Astrocyte (in vitro differentiated cells and primary cell): ENCODE measurements at regions not wholly inside any gene's neighbourhood (a gene's known extent, or its start where the extent isn't known, plus 50 kb on each side); places are given as distances from the start of the nearest gene placed in this dataset.

ENCODE experiments used
- DNase-seq: peaks from one replicate; pipeline ENCODE4 v3.0.0-alpha.2; 2010; ENCODE audit warnings: low read depth
- FAIRE-seq: peaks from 2 replicates; lab custom pipeline; 2011; peaks lifted over from hg19 to GRCh38; lab: Jason Lieb, UNC
- H2AFZ ChIP-seq: 2 replicates; pipeline ENCODE4 v1.6.0; 2012; ENCODE audit warnings: low read depth, low read length, inconsistent platforms
- H3K27ac ChIP-seq: 2 replicates; pipeline ENCODE4 v1.5.1; 2011; ENCODE audit warnings: low read depth, low read length, inconsistent platforms
- H3K27me3 ChIP-seq: 2 replicates; pipeline ENCODE4 v1.6.0; 2011; ENCODE audit warnings: low read length, inconsistent platforms; ENCODE audit not compliant: insufficient read depth
- H3K36me3 ChIP-seq: 2 replicates; pipeline ENCODE4 v1.5.1; 2011; ENCODE audit warnings: low read length, inconsistent platforms; ENCODE audit not compliant: insufficient read depth
- H3K4me1 ChIP-seq: 2 replicates; pipeline ENCODE4 v1.5.1; 2011; ENCODE audit warnings: low read length, inconsistent platforms; ENCODE audit not compliant: insufficient read depth
- H3K4me2 ChIP-seq: 2 replicates; pipeline ENCODE4 v1.6.0; 2012; ENCODE audit warnings: low read length, inconsistent platforms
- H3K4me3 ChIP-seq: 2 replicates; pipeline ENCODE4 v1.5.1; 2011; ENCODE audit warnings: low read depth, mild to moderate bottlenecking, low read length, inconsistent platforms; ENCODE audit not compliant: insufficient read depth
- H3K79me2 ChIP-seq: 2 replicates; pipeline ENCODE4 v1.6.0; 2012; ENCODE audit warnings: mild to moderate bottlenecking, low read length, inconsistent platforms; ENCODE audit not compliant: insufficient read depth
- H3K9ac ChIP-seq: 2 replicates; pipeline ENCODE4 v1.6.0; 2012; ENCODE audit warnings: mild to moderate bottlenecking, low read length, inconsistent platforms
- H3K9me3 ChIP-seq: 2 replicates; pipeline ENCODE4 v1.5.1; 2012; ENCODE audit warnings: low read depth, mild to moderate bottlenecking, low read length, inconsistent platforms; ENCODE audit not compliant: insufficient read depth
- H4K20me1 ChIP-seq: 2 replicates; pipeline ENCODE4 v1.6.0; 2012; ENCODE audit warnings: low read length, inconsistent platforms; ENCODE audit not compliant: insufficient read depth
- H3K27ac Mint-ChIP-seq: one replicate; pipeline ENCODE4 v1.8.0; 2021; ENCODE audit warnings: mild to moderate bottlenecking, mixed read lengths; ENCODE audit not compliant: unreplicated experiment
- H3K27me3 Mint-ChIP-seq: one replicate; pipeline ENCODE4 v1.8.0; 2021; ENCODE audit warnings: low read depth, mixed read lengths; ENCODE audit not compliant: unreplicated experiment
- H3K36me3 Mint-ChIP-seq: one replicate; pipeline ENCODE4 v1.8.0; 2021; ENCODE audit warnings: low read depth, mixed read lengths; ENCODE audit not compliant: unreplicated experiment
- H3K4me1 Mint-ChIP-seq: one replicate; pipeline ENCODE4 v1.8.0; 2021; ENCODE audit warnings: low read depth, mixed read lengths; ENCODE audit not compliant: unreplicated experiment
- H3K4me3 Mint-ChIP-seq: one replicate; pipeline ENCODE4 v1.8.0; 2021; ENCODE audit warnings: mild to moderate bottlenecking, moderate library complexity, mixed read lengths; ENCODE audit not compliant: unreplicated experiment
- H3K9me3 Mint-ChIP-seq: one replicate; pipeline ENCODE4 v1.8.0; 2021; ENCODE audit warnings: mild to moderate bottlenecking, mixed read lengths; ENCODE audit not compliant: unreplicated experiment
- CTCF ChIP-seq: IDR thresholded peaks from 2 replicates; pipeline ENCODE4 v1.5.1; 2011; ENCODE audit warnings: low read depth, mild to moderate bottlenecking, inconsistent platforms, low read length, moderate library complexity; ENCODE audit not compliant: insufficient read depth
- EZH2 ChIP-seq: IDR thresholded peaks from 2 replicates; pipeline ENCODE4 v1.6.1; 2012; ENCODE audit warnings: mild to moderate bottlenecking, low read length, inconsistent platforms; ENCODE audit not compliant: insufficient read depth

- H3K9me3 Mint-ChIP-seq, result no peaks in the 10 kb centered on the region
- no peaks in the 10 kb centered on the region for H3K27me3 Mint-ChIP-seq
- Histone ChIP-seq H3K9ac (no peak overlapping the region), H3K27ac (no peak overlapping the region), H3K79me2 (no peaks in the 10 kb centered on the region), H3K36me3 (no peaks in the 10 kb centered on the region), H2AFZ (no peak overlapping the region), H3K4me3 (no peak overlapping the region), H3K27me3 (no peaks in the 10 kb centered on the region), H3K4me1 (no peaks in the 10 kb centered on the region), H3K4me2 (no peak overlapping the region), H3K9me3 (no peaks in the 10 kb centered on the region), H4K20me1 (no peaks in the 10 kb centered on the region)
- no peak for FAIRE-seq
- no peak overlapping the region for H3K4me3 Mint-ChIP-seq
- DNase-seq, result no peak
- no peaks in the 10 kb centered on the region for H3K36me3 Mint-ChIP-seq
- no peak overlapping the region for H3K27ac Mint-ChIP-seq
- TF ChIP-seq EZH2 (no peak), CTCF (no peak)
- no peaks in the 10 kb centered on the region for H3K4me1 Mint-ChIP-seq
Observed at GRCh38 chrX:113075521-113075920, 234.9 kb upstream of the AMOT start.

- no peak overlapping the region for H3K27ac Mint-ChIP-seq
- FAIRE-seq, result no peak
Observed at GRCh38 chrX:113059714-113060113, 219.1 kb upstream of the AMOT start.

More at GRCh38 chrX:113059714-113060113, 219.1 kb upstream of the AMOT start:
- Histone ChIP-seq H3K4me2 (no peak overlapping the region), H3K9me3 (no peaks in the 10 kb centered on the region), H3K27ac (no peak overlapping the region), H3K4me3 (no peak overlapping the region), H4K20me1 (no peaks in the 10 kb centered on the region), H3K4me1 (no peaks in the 10 kb centered on the region), H3K9ac (no peak overlapping the region), H2AFZ (no peak overlapping the region), H3K36me3 (no peaks in the 10 kb centered on the region), H3K79me2 (no peaks in the 10 kb centered on the region), H3K27me3 (no peaks in the 10 kb centered on the region)
- Mint-ChIP-seq H3K4me1 (no peaks in the 10 kb centered on the region), H3K27me3 (no peaks in the 10 kb centered on the region), H3K4me3 (no peak overlapping the region), H3K9me3 (peaks cover 7% of the 10 kb centered on the region), H3K36me3 (no peaks in the 10 kb centered on the region)
- TF ChIP-seq EZH2, result no peak
- no peak for TF ChIP-seq CTCF
- peak; percentile 47 for DNase-seq
